Left cardiac atrium (tissue), 4 donors: ENCODE measurements at regions not wholly inside any gene's neighbourhood (a gene's known extent, or its start where the extent isn't known, plus 50 kb on each side); places are given as distances from the start of the nearest gene placed in this dataset.
"Not testable (repeated sequence)": the region's sequence is repeated elsewhere in the genome, so short reads cannot be mapped to it uniquely, and the experiment has no call there.

ENCODE experiments used
- ATAC-seq, 2 donors: fragments of 200-7000 bp; cut with Tn5 transposase; one replicate each; pipeline ENCODE4 v1.9.1; 2020; ENCODE audit warnings: mild to moderate bottlenecking in 2 of 2, moderate library complexity in 2 of 2
- DNase-seq: peaks from one replicate; pipeline ENCODE4 v3.0.0-alpha.2; 2020
- intact Hi-C, 2 donors: fragments of 100-400 bp; cut with DNase I; formaldehyde crosslinking; loops; one replicate each; pipeline versions ENCODE4 v1.14.1 to v1.15.1; 2022 to 2023
- donor health status: DM: no; HTN: yes; CAD: no.
- donor health status: DM: no; HTN: yes; CAD: no; lungs with severe emphysema.
- donor health status: DM: yes; HTN: yes; CAD: no.
- donor health status: Dilated cardiomyopathy.

GRCh38 chr2:397521-397920 is 109.6 kb upstream of the ALKAL2 start:
- DNase-seq (no peak), ATAC-seq (no peak)
- intact Hi-C loops: no loop called here

GRCh38 chr2:396903-397302 is 109.0 kb upstream of the ALKAL2 start:
- ATAC-seq (no peak), DNase-seq (no peak)
- intact Hi-C loops: no loop called here

GRCh38 chr2:395886-396285 is 108.0 kb upstream of the ALKAL2 start:
- intact Hi-C loops: no loop called here
- DNase-seq: no peak
- ATAC-seq: no peak

- intact Hi-C loops: no loop called here
- peak in 1 of 2 donors; percentile 65 for ATAC-seq
These were observed 106.1 kb upstream of the ALKAL2 start for GRCh38 chr2:393711-394696.

GRCh38 chr2:392926-393280 is 105.0 kb upstream of the ALKAL2 start:
- DNase-seq (no peak), ATAC-seq (no peak)
- intact Hi-C loops: no loop called here

More at GRCh38 chr2:393711-394696, 106.1 kb upstream of the ALKAL2 start:
- no peak for DNase-seq

GRCh38 chr2:392181-392925 is 104.5 kb upstream of the ALKAL2 start:
- intact Hi-C loops: no loop called here
- DNase-seq (no peak), ATAC-seq (no peak)

- intact Hi-C loops: no loop called here
- DNase-seq (no peak), ATAC-seq (no peak)
These were observed 103.8 kb upstream of the ALKAL2 start for GRCh38 chr2:391696-392095.

- DNase-seq (no peak), ATAC-seq (no peak)
- intact Hi-C loops: no loop called here
These were observed 103.1 kb upstream of the ALKAL2 start for GRCh38 chr2:390959-391358.

- intact Hi-C loops, ATAC-seq, DNase-seq: not testable (repeated sequence)
These were observed 102.1 kb upstream of the ALKAL2 start for GRCh38 chr2:389985-390384.

GRCh38 chr2:388752-389151 is 100.9 kb upstream of the ALKAL2 start:
- intact Hi-C loops, DNase-seq, ATAC-seq: not testable (repeated sequence)

- ATAC-seq (no peak), DNase-seq (no peak)
- intact Hi-C loops: no loop called here
These were observed 100.1 kb upstream of the ALKAL2 start for GRCh38 chr2:387980-388421.

- no peak for DNase-seq
- intact Hi-C loops: no loop called here
- no peak for ATAC-seq
These were observed 98.7 kb upstream of the ALKAL2 start for GRCh38 chr2:386406-387103.

GRCh38 chr2:385785-386184 is 97.9 kb upstream of the ALKAL2 start:
- ATAC-seq: no peak

GRCh38 chr2:385061-385460 is 97.2 kb upstream of the ALKAL2 start:
- intact Hi-C loops: no loop called here
- ATAC-seq (no peak), DNase-seq (no peak)

More at GRCh38 chr2:385785-386184, 97.9 kb upstream of the ALKAL2 start:
- no peak for DNase-seq
- intact Hi-C loops: no loop called here

- intact Hi-C loops: no loop called here
- DNase-seq: no peak
- ATAC-seq: no peak
These were observed 96.0 kb upstream of the ALKAL2 start for GRCh38 chr2:383888-384287.

- intact Hi-C loops: no loop called here
- no peak for ATAC-seq
- no peak for DNase-seq
These were observed 95.3 kb upstream of the ALKAL2 start for GRCh38 chr2:383178-383577.

- intact Hi-C loops: no loop called here
- ATAC-seq: no peak
- DNase-seq: no peak
These were observed 94.8 kb upstream of the ALKAL2 start for GRCh38 chr2:382728-383022.

GRCh38 chr2:381941-382727 is 94.2 kb upstream of the ALKAL2 start:
- no peak for ATAC-seq
- intact Hi-C loops: no loop called here
- DNase-seq: no peak

- intact Hi-C loops: no loop called here
- ATAC-seq (no peak), DNase-seq (no peak)
These were observed 93.3 kb upstream of the ALKAL2 start for GRCh38 chr2:381181-381580.
